HepG2 (cell line): ENCODE measurements at regions not wholly inside any gene's neighbourhood (a gene's known extent, or its start where the extent isn't known, plus 50 kb on each side); places are given as distances from the start of the nearest gene placed in this dataset.

ENCODE experiments used
- ATAC-seq: fragments of 200-7000 bp; cut with Tn5 transposase; 3 replicates; pipeline ENCODE4 v1.9.1; 2020; ENCODE audit warnings: mild to moderate bottlenecking, moderate library complexity
- BruUV-seq: library from RNA; stranded (reverse); fragments of 400-500 nt; replicated peaks from 2 replicates; lab custom pipeline; 2021; lab: Mats Ljungman, UMichigan
- CTCF ChIA-PET: fragments of 300-600 bp; formaldehyde crosslinking; extraction: SDS; loops from one replicate; lab custom pipeline; 2021; ENCODE audit warnings: low total read pairs, inconsistent platforms, low intra/inter-chr PET ratio; lab: Yijun Ruan, JAX
- POLR2A ChIA-PET: fragments of 350-600 bp; sonication (Branson Sonifier 250); formaldehyde crosslinking; loops from one replicate; lab custom pipeline; 2020; ENCODE audit warnings: antibody characterized with exemption, inconsistent platforms; lab: Yijun Ruan, JAX
- DNase-seq: peaks from one replicate; pipeline ENCODE4 v3.0.0-alpha.2; 2015; ENCODE audit warnings: low spot score
- FAIRE-seq: peaks from 3 replicates; lab custom pipeline; 2011; peaks lifted over from hg19 to GRCh38; lab: Jason Lieb, UNC
- H2AFZ ChIP-seq: one replicate; pipeline ENCODE4 v1.6.1; 2011; ENCODE audit warnings: low read length, inconsistent platforms
- H3K27ac ChIP-seq: fragments of 300-600 bp; 3 replicates; pipeline ENCODE4 v1.8.0; 2011; ENCODE audit warnings: mixed run types, mild to moderate bottlenecking, mixed read lengths, low read length, inconsistent platforms; ENCODE audit not compliant: insufficient read depth; ENCODE audit errors: extremely low read length
- H3K27me3 ChIP-seq, 2 experiments: fragments of 200-600 bp in 1 of 2; 2 replicates in 1 of 2; 3 replicates in 1 of 2; pipeline versions ENCODE4 v1.6.0 to v1.8.0; 2011; ENCODE audit warnings: low read length in 2 of 2, mild to moderate bottlenecking in 2 of 2, moderate library complexity in 2 of 2, inconsistent platforms in 1 of 2; ENCODE audit not compliant: insufficient read depth in 2 of 2, control insufficient read depth in 1 of 2
- H3K36me3 ChIP-seq, 2 experiments: fragments of 200-600 bp in 1 of 2; replicated peaks in 1 of 2; 2 replicates in 1 of 2; 3 replicates in 1 of 2; pipeline versions ENCODE4 v1.5.1 to v1.8.0; 2011; ENCODE audit warnings: low read length in 2 of 2, inconsistent platforms in 1 of 2; ENCODE audit not compliant: insufficient read depth in 2 of 2, control insufficient read depth in 1 of 2
- H3K4me1 ChIP-seq: 2 replicates; pipeline ENCODE4 v1.5.1; 2012; ENCODE audit warnings: low read length, inconsistent platforms; ENCODE audit not compliant: insufficient read depth
- H3K4me2 ChIP-seq: 2 replicates; pipeline ENCODE4 v1.6.0; 2011; ENCODE audit warnings: low read depth, low read length, inconsistent platforms
- H3K4me3 ChIP-seq, 3 experiments: fragments of 200-600 bp in 1 of 3; sonication (generic), shearing (Covaris generic) in 1 of 3; replicated peaks in 1 of 3; 2 replicates each; pipeline ENCODE4 v1.5.1; 2011 to 2016; ENCODE audit warnings: low read length in 3 of 3, inconsistent platforms in 2 of 3, low read depth in 2 of 3, mild to moderate bottlenecking in 2 of 3, control low read depth in 1 of 3, mixed read lengths in 1 of 3; ENCODE audit not compliant: insufficient read depth in 1 of 3
- H3K79me2 ChIP-seq: one replicate; pipeline ENCODE4 v1.6.1; 2011; ENCODE audit warnings: low read length, inconsistent platforms; ENCODE audit not compliant: insufficient read depth
- H3K9ac ChIP-seq: 2 replicates; pipeline ENCODE4 v1.6.0; 2011; ENCODE audit warnings: mild to moderate bottlenecking, low read depth, low read length, inconsistent platforms; ENCODE audit not compliant: insufficient read depth
- H3K9me3 ChIP-seq: 2 replicates; pipeline ENCODE4 v1.5.1; 2012; ENCODE audit warnings: mild to moderate bottlenecking, low read length
- H4K20me1 ChIP-seq: 2 replicates; pipeline ENCODE4 v1.6.0; 2011; ENCODE audit warnings: inconsistent platforms, mild to moderate bottlenecking, low read length, moderate library complexity; ENCODE audit not compliant: insufficient read depth
- EP300 ChIP-seq, 3 experiments: sonication (generic) in 1 of 3; formaldehyde crosslinking in 1 of 3; IDR thresholded peaks; 2 replicates each; pipeline versions ENCODE4 v1.5.1 to v1.6.1; 2011 to 2020; ENCODE audit warnings: low read depth in 2 of 3, low read length in 2 of 3, borderline replicate concordance in 1 of 3, improper control_type of control experiment in 1 of 3, mild to moderate bottlenecking in 1 of 3, missing genetic modification reagents in 1 of 3, moderate library complexity in 1 of 3
- FOSL2 ChIP-seq: sonication (generic); formaldehyde crosslinking; IDR thresholded peaks from 2 replicates; pipeline ENCODE4 v1.4.0; 2020; ENCODE audit warnings: missing genetic modification reagents
- MED1 ChIP-seq: sonication (generic); formaldehyde crosslinking; IDR thresholded peaks from 2 replicates; pipeline ENCODE4 v1.4.0; 2020; ENCODE audit warnings: missing genetic modification reagents
- SOX13 ChIP-seq, 3 experiments: fragments of 450-650 bp in 1 of 3; sonication (generic) in 1 of 3; formaldehyde crosslinking in 1 of 3; IDR thresholded peaks in 2 of 3; conservative IDR thresholded peaks in 1 of 3; 2 replicates each; pipeline versions ENCODE4 v1.5.0 to v1.6.1; 2016 to 2020; ENCODE audit warnings: antibody characterized with exemption in 1 of 3, mild to moderate bottlenecking in 1 of 3, missing compliant biosample characterization in 1 of 3, missing genetic modification reagents in 1 of 3, moderate library complexity in 1 of 3
- ZNF7 ChIP-seq: IDR thresholded peaks from 2 replicates; pipeline ENCODE4 v1.6.1; 2016; ENCODE audit warnings: missing biosample characterization, missing genetic modification reagents
- ZNF75D ChIP-seq: sonication (generic); formaldehyde crosslinking; IDR thresholded peaks from 2 replicates; pipeline ENCODE4 v1.8.1; 2023; ENCODE audit warnings: missing genetic modification reagents, mild to moderate bottlenecking, borderline replicate concordance
- WGBS: methylation state at CpG from one replicate; pipeline ENCODE4 v1.1.6; 2017; ENCODE audit warnings: low lambda C conversion rate; 5-methylcytosine and 5-hydroxymethylcytosine counted together
- in situ Hi-C: cut with HindIII; loops from 2 replicates; pipeline ENCODE4 v1.10.0; 2017; ENCODE audit warnings: low pct_unique_long_range_greater_than_20kb; ENCODE audit not compliant: extremely low pct_ligation_motif_present
- intact Hi-C: fragments of 100-400 bp; cut with micrococcal nuclease; formaldehyde crosslinking; loops from one replicate; pipeline ENCODE4 v1.10.0; 2022; ENCODE audit not compliant: unreplicated experiment
- TF ChIP-seq, protein P1 (sequence below): sonication (generic); formaldehyde crosslinking; IDR thresholded peaks from 2 replicates; pipeline ENCODE4 v1.4.0; 2020; ENCODE audit warnings: mild to moderate bottlenecking, missing genetic modification reagents

GRCh38 chr12:88960213-88960878 is 380.1 kb upstream of the KITLG start:
- Histone ChIP-seq H4K20me1 (no peaks in the 10 kb centered on the region), H3K4me2 (no peak overlapping the region), H3K79me2 (no peaks in the 10 kb centered on the region), H3K4me1 (peaks cover 23% of the 10 kb centered on the region), H3K27ac (no peak overlapping the region), H3K4me3 (no peak overlapping the region), H3K36me3 (no peaks in the 10 kb centered on the region), H3K9ac (no peak overlapping the region), H3K27me3 (no peaks in the 10 kb centered on the region), H2AFZ (no peak overlapping the region), H3K9me3 (no peaks in the 10 kb centered on the region)
- no peak for TF ChIP-seq SOX13 (IDR thresholded peaks at IDR 0.05)
- peak in 1 of 2 experiments; percentile 64; a peak in 1 of 4 replicates for TF ChIP-seq SOX13 (CRISPR knock-in tag; conservative IDR thresholded peaks at IDR 0.05 in 1 of 2, IDR thresholded peaks at IDR 0.05 in 1 of 2)
- no peak for TF ChIP-seq ZNF7 (CRISPR knock-in tag)
- TF ChIP-seq FOSL2 (CRISPR knock-in tag), result peak; percentile 56
- peak in 1 of 2 experiments; percentile 27; a peak in 1 of 4 replicates for TF ChIP-seq EP300 (IDR thresholded peaks at IDR 0.05; ENCODE audit: low read depth in 2 of 2, low read length in 2 of 2)
- TF ChIP-seq EP300 (CRISPR knock-in tag; IDR thresholded peaks at IDR 0.05; ENCODE audit: borderline replicate concordance), result no peak
- FAIRE-seq, result no peak
- in situ Hi-C loops, result no loop called here
- ChIA-PET POLR2A (no interaction called here), CTCF (no interaction called here)
- 76% methylated on average over 2 of the region's 2 CpGs for WGBS
- ATAC-seq, result no peak
- DNase-seq, result peak; percentile 59
- intact Hi-C loops, result no loop called here
- no TSS peak for BruUV-seq

DNA sequence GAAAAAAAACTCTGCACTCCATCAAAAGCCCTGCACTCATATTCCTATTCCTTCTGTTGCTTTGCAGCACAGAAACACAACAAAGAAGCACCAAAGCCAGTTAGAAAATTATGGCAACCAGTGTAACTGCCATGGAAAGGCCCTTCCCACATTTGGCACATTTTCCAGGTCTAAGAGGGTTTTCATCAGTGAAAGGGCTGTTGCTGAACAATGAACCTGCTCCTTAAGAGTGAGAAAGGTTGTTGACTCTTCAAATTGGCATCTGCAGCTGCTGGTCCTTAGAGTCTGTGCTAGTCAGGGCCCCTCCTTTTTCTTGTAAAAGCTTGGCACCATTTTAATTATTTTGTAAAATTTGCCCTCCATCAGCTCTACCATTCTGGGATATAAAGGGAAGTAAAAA is 378.7 kb upstream of the KITLG start:
- CTCF ChIA-PET, result no interaction called here
- H4K20me1 ChIP-seq, result no peaks in the 10 kb centered on the region
- H3K4me3 ChIP-seq, result no peak overlapping the region
- intact Hi-C loops (no loop called here), in situ Hi-C loops (no loop called here)
- H2AFZ ChIP-seq, result no peak overlapping the region
- no peak overlapping the region for H3K27ac ChIP-seq
- H3K9me3 ChIP-seq, result no peaks in the 10 kb centered on the region
- H3K79me2 ChIP-seq, result no peaks in the 10 kb centered on the region
- no peaks in the 10 kb centered on the region for H3K36me3 ChIP-seq
- H3K4me1 ChIP-seq, result peaks cover 23% of the 10 kb centered on the region
- no peaks in the 10 kb centered on the region for H3K27me3 ChIP-seq
- FAIRE-seq (no peak), DNase-seq (no peak), ATAC-seq (no peak)
- no peak overlapping the region for H3K9ac ChIP-seq
- POLR2A ChIA-PET, result no interaction called here
- no peak overlapping the region for H3K4me2 ChIP-seq
- BruUV-seq, result no TSS peak
- TF ChIP-seq ZNF75D (CRISPR knock-in tag) (no peak), MED1 (CRISPR knock-in tag) (no peak)
- TF ChIP-seq, protein P1, sequence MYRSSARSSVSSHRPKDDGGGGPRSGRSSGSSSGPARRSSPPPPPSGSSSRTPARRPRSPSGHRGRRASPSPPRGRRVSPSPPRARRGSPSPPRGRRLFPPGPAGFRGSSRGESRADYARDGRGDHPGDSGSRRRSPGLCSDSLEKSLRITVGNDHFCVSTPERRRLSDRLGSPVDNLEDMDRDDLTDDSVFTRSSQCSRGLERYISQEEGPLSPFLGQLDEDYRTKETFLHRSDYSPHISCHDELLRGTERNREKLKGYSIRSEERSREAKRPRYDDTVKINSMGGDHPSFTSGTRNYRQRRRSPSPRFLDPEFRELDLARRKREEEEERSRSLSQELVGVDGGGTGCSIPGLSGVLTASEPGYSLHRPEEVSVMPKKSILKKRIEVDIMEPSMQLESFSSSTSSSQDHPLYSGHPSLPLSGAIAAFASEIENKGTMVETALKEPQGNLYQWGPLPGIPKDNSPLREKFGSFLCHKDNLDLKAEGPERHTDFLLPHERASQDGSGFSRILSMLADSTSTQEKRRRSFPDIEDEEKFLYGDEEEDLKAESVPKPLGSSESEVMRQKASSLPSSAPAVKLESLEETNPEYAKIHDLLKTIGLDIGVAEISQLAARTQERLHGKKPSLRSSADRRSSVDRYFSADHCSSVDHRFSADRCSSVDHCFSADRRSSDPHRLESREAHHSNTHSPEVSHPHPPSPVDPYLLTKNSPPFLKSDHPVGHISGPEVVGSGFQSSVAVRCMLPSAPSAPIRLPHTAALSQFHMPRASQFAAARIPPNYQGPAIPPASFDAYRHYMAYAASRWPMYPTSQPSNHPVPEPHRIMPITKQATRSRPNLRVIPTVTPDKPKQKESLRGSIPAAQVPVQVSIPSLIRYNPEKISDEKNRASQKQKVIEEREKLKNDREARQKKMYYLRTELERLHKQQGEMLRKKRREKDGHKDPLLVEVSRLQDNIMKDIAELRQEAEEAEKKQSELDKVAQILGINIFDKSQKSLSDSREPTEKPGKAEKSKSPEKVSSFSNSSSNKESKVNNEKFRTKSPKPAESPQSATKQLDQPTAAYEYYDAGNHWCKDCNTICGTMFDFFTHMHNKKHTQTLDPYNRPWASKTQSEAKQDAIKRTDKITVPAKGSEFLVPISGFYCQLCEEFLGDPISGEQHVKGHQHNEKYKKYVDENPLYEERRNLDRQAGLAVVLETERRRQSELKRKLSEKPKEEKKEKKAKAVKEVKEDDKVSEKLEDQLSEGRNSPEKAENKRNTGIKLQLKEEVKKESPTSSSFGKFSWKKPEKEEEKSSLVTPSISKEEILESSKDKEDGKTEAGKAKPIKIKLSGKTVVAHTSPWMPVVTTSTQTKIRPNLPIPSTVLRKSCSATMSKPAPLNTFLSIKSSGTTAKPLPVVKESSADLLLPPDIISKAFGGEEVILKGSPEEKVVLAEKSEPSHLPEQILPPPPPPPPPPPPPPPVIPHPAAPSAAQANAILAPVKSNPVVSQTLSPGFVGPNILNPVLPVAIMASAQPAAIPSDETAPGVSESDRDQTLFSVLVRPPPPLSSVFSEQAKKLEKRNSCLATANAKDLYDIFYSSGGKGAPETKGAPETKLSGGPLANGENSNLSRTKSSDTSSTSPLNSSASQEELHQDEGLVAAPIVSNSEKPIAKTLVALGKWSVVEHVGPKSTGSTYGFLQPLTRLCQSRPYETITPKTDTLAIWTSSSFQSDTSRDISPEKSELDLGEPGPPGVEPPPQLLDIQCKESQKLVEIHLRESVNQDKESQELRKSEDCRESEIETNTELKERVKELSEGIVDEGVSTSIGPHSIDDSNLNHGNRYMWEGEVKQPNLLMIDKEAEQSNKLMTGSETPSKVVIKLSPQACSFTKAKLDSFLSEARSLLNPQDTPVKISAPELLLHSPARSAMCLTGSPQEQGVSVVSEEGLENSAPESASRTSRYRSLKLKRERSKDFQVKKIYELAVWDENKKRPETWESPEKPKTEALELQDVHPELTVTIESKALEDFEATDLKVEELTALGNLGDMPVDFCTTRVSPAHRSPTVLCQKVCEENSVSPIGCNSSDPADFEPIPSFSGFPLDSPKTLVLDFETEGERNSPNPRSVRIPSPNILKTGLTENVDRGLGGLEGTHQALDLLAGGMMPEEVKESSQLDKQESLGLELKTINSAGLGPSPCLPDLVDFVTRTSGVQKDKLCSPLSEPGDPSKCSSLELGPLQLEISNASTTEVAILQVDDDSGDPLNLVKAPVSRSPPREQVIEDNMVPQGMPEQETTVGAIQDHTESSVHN, result no peak
